Lung microvascular endothelial cell (primary cell): ENCODE measurements at regions not wholly inside any gene's neighbourhood (a gene's known extent, or its start where the extent isn't known, plus 50 kb on each side); places are given as distances from the start of the nearest gene placed in this dataset.

ENCODE experiments used
- DNase-seq, 2 donors: peaks; one replicate each; pipeline versions ENCODE4 v3.0.0 to v3.0.0-alpha.2; 2010; ENCODE audit warnings: low read depth in 2 of 2

GRCh38 chr15:97473627-97474026, 486.9 kb upstream of the ARRDC4 start:
- no peak for DNase-seq

GRCh38 chr15:97479957-97480356, 480.5 kb upstream of the ARRDC4 start:
- DNase-seq = no peak

GRCh38 chr15:97482521-97482920, 478.0 kb upstream of the ARRDC4 start:
- peak in 1 of 2 donors; percentile 37 for DNase-seq

- no peak for DNase-seq
These were observed 477.3 kb upstream of the ARRDC4 start for GRCh38 chr15:97483232-97483631.

- no peak for DNase-seq
These were observed 470.1 kb upstream of the ARRDC4 start for GRCh38 chr15:97490429-97490828.

- peak in 1 of 2 donors; percentile 16 for DNase-seq
These were observed 459.2 kb upstream of the ARRDC4 start for GRCh38 chr15:97501291-97501690.

GRCh38 chr15:97502038-97502437, 458.5 kb upstream of the ARRDC4 start:
- DNase-seq = peak; percentile 59 to 96

- DNase-seq = peak; percentile 68 to 95
These were observed 456.3 kb upstream of the ARRDC4 start for GRCh38 chr15:97504031-97504792.

GRCh38 chr15:97517737-97518136, 442.8 kb upstream of the ARRDC4 start:
- DNase-seq = no peak

- peak in 1 of 2 donors; percentile 29 for DNase-seq
These were observed 439.8 kb upstream of the ARRDC4 start for GRCh38 chr15:97520689-97521088.

- peak in 1 of 2 donors; percentile 82 for DNase-seq
These were observed 438.9 kb upstream of the ARRDC4 start for GRCh38 chr15:97521381-97522285.

- DNase-seq = peak in 1 of 2 donors; percentile 78
These were observed 438.2 kb upstream of the ARRDC4 start for GRCh38 chr15:97522347-97522746.

GRCh38 chr15:97525809-97526208, 434.7 kb upstream of the ARRDC4 start:
- no peak for DNase-seq

GRCh38 chr15:97528238-97528637, 432.3 kb upstream of the ARRDC4 start:
- no peak for DNase-seq

GRCh38 chr15:97545799-97546198, 414.7 kb upstream of the ARRDC4 start:
- DNase-seq = no peak

GRCh38 chr15:97547381-97547780, 413.1 kb upstream of the ARRDC4 start:
- DNase-seq = peak in 1 of 2 donors; percentile 57

- DNase-seq = no peak
These were observed 399.0 kb upstream of the ARRDC4 start for GRCh38 chr15:97561529-97561928.

GRCh38 chr15:97563516-97563915, 397.0 kb upstream of the ARRDC4 start:
- DNase-seq = no peak

- peak; percentile 88 to 99 for DNase-seq
These were observed 393.5 kb upstream of the ARRDC4 start for GRCh38 chr15:97566961-97567360.

- DNase-seq = peak; percentile 64 to 91
These were observed 393.1 kb upstream of the ARRDC4 start for GRCh38 chr15:97567411-97567810.

GRCh38 chr15:97576929-97577645, 383.4 kb upstream of the ARRDC4 start:
- DNase-seq = no peak

- no peak for DNase-seq
These were observed 375.1 kb upstream of the ARRDC4 start for GRCh38 chr15:97585408-97585807.
